ENCODE measurements at regions not wholly inside any gene's neighbourhood (a gene's known extent, or its start where the extent isn't known, plus 50 kb on each side); places are given as distances from the start of the nearest gene placed in this dataset.
A peak's percentile ranks its signal among the peaks of the same experiment; 100 is the strongest.

- no peak for DNase-seq (ENCODE audit: low read depth in 2 of 2)
These were observed 404.0 kb upstream of the KIF2A start for GRCh38 chr5:61901997-61902396.

GRCh38 chr5:61904730-61905129, 401.3 kb upstream of the KIF2A start:
- DNase-seq (ENCODE audit: low read depth in 2 of 2), result no peak

GRCh38 chr5:61905613-61906012, 400.4 kb upstream of the KIF2A start:
- DNase-seq (ENCODE audit: low read depth in 2 of 2), result no peak

GRCh38 chr5:61906820-61907219, 399.2 kb upstream of the KIF2A start:
- DNase-seq (ENCODE audit: low read depth in 2 of 2), result no peak

- no peak for DNase-seq (ENCODE audit: low read depth in 2 of 2)
These were observed 398.0 kb upstream of the KIF2A start for GRCh38 chr5:61907995-61908394.

GRCh38 chr5:61910771-61911170, 395.2 kb upstream of the KIF2A start:
- no peak for DNase-seq (ENCODE audit: low read depth in 2 of 2)

- DNase-seq (ENCODE audit: low read depth in 2 of 2), result no peak
These were observed 393.4 kb upstream of the KIF2A start for GRCh38 chr5:61912559-61912958.

GRCh38 chr5:61915646-61916045, 390.4 kb upstream of the KIF2A start:
- no peak for DNase-seq (ENCODE audit: low read depth in 2 of 2)

GRCh38 chr5:61916621-61917620, 389.1 kb upstream of the KIF2A start:
- no peak for DNase-seq (ENCODE audit: low read depth in 2 of 2)

- DNase-seq (ENCODE audit: low read depth in 2 of 2), result no peak
These were observed 387.4 kb upstream of the KIF2A start for GRCh38 chr5:61918611-61919010.

GRCh38 chr5:61919920-61920319, 386.1 kb upstream of the KIF2A start:
- no peak for DNase-seq (ENCODE audit: low read depth in 2 of 2)

- no peak for DNase-seq (ENCODE audit: low read depth in 2 of 2)
These were observed 381.8 kb upstream of the KIF2A start for GRCh38 chr5:61924251-61924650.

GRCh38 chr5:61926911-61927310, 379.1 kb upstream of the KIF2A start:
- no peak for DNase-seq (ENCODE audit: low read depth in 2 of 2)

GRCh38 chr5:61931236-61931635, 374.8 kb upstream of the KIF2A start:
- DNase-seq (ENCODE audit: low read depth in 2 of 2), result no peak

GRCh38 chr5:61933787-61934626, 372.0 kb upstream of the KIF2A start:
- peak in 1 of 2 experiments; percentile 10 for DNase-seq (ENCODE audit: low read depth in 2 of 2)

- no peak for DNase-seq (ENCODE audit: low read depth in 2 of 2)
These were observed 364.4 kb upstream of the KIF2A start for GRCh38 chr5:61941637-61942036.

GRCh38 chr5:61942462-61943049, 363.4 kb upstream of the KIF2A start:
- DNase-seq (ENCODE audit: low read depth in 2 of 2), result no peak

GRCh38 chr5:61943713-61944112, 362.3 kb upstream of the KIF2A start:
- DNase-seq (ENCODE audit: low read depth in 2 of 2), result no peak

- DNase-seq (ENCODE audit: low read depth in 2 of 2), result no peak
These were observed 357.9 kb upstream of the KIF2A start for GRCh38 chr5:61948151-61948550.

- no peak for DNase-seq (ENCODE audit: low read depth in 2 of 2)
These were observed 356.8 kb upstream of the KIF2A start for GRCh38 chr5:61949054-61949678.

GRCh38 chr5:61949679-61950435, 356.1 kb upstream of the KIF2A start:
- DNase-seq (ENCODE audit: low read depth in 2 of 2), result no peak
